DOHH2 (cell line): ENCODE measurements at regions not wholly inside any gene's neighbourhood (a gene's known extent, or its start where the extent isn't known, plus 50 kb on each side); places are given as distances from the start of the nearest gene placed in this dataset.

ENCODE experiments used
- CTCF ChIP-seq: fragments of 200-600 bp; sonication (generic); IDR thresholded peaks from one replicate; pipeline ENCODE4 v1.5.1; 2014; ENCODE audit warnings: antibody characterized with exemption, mild to moderate bottlenecking, low read depth, low read length; ENCODE audit not compliant: poor library complexity, severe bottlenecking
- EZH2phosphoT487 ChIP-seq: fragments of 200-600 bp; sonication (generic); IDR thresholded peaks from 2 replicates; pipeline ENCODE4 v1.6.1; 2017; ENCODE audit warnings: borderline replicate concordance, mild to moderate bottlenecking, antibody characterized with exemption, low read length, moderate library complexity, mixed read lengths

GRCh38 chr5:112065781-112066180, 308.8 kb upstream of the NREP start:
- no peak for TF ChIP-seq CTCF
- no peak for TF ChIP-seq EZH2phosphoT487
